ENCODE measurements at regions not wholly inside any gene's neighbourhood (a gene's known extent, or its start where the extent isn't known, plus 50 kb on each side); places are given as distances from the start of the nearest gene placed in this dataset.

GRCh38 chr16:79287424-79287917 lies 313.1 kb downstream of the MAF start:
- no peak for TF ChIP-seq CTBP1 (IDR thresholded peaks at IDR 0.05; ENCODE audit: borderline replicate concordance)
- TF ChIP-seq BHLHE40 (IDR thresholded peaks at IDR 0.05; ENCODE audit: borderline replicate concordance): no peak
- TF ChIP-seq SP1 (IDR thresholded peaks at IDR 0.05): no peak
- no peak for TF ChIP-seq PKNOX1 (IDR thresholded peaks at IDR 0.05)
- no peak for TF ChIP-seq LEF1 (IDR thresholded peaks at IDR 0.05; ENCODE audit: borderline replicate concordance)

Data from HEK293T (cell line).